KMS-11 (cell line): ENCODE measurements at regions not wholly inside any gene's neighbourhood (a gene's known extent, or its start where the extent isn't known, plus 50 kb on each side); places are given as distances from the start of the nearest gene placed in this dataset.

Source experiments
- H2AFZ ChIP-seq: fragments of 200-600 bp; sonication (generic); 2 replicates; pipeline ENCODE4 v1.6.1; 2016; ENCODE audit warnings: antibody characterized with exemption, mixed run types, low read depth
- H3K27ac ChIP-seq: fragments of 200-600 bp; sonication (generic); 2 replicates; pipeline ENCODE4 v1.6.1; 2016; ENCODE audit warnings: mild to moderate bottlenecking, mixed run types
- H3K27me3 ChIP-seq: fragments of 200-600 bp; sonication (generic); 2 replicates; pipeline ENCODE4 v1.6.1; 2017; ENCODE audit warnings: mild to moderate bottlenecking, low read depth, mixed run types, moderate library complexity; ENCODE audit not compliant: insufficient read depth
- H3K36me3 ChIP-seq: fragments of 200-600 bp; sonication (generic); 2 replicates; pipeline ENCODE4 v1.6.1; 2017; ENCODE audit warnings: mild to moderate bottlenecking, mixed run types; ENCODE audit not compliant: insufficient read depth
- H3K4me1 ChIP-seq: fragments of 200-600 bp; sonication (generic); 2 replicates; pipeline ENCODE4 v1.6.1; 2016; ENCODE audit warnings: mild to moderate bottlenecking, low read depth, mixed run types; ENCODE audit not compliant: poor library complexity, severe bottlenecking
- H3K4me2 ChIP-seq: fragments of 200-600 bp; sonication (generic); 2 replicates; pipeline ENCODE4 v1.7.0; 2016; ENCODE audit warnings: mild to moderate bottlenecking, mixed run types
- H3K4me3 ChIP-seq: fragments of 200-600 bp; sonication (generic); IDR thresholded peaks from 2 replicates; pipeline ENCODE4 v1.6.1; 2017; ENCODE audit warnings: low read depth, low read length, mixed read lengths; ENCODE audit not compliant: insufficient read depth
- H3K79me2 ChIP-seq: fragments of 200-600 bp; sonication (generic); 2 replicates; pipeline ENCODE4 v1.6.1; 2016; ENCODE audit warnings: low read depth, mixed run types; ENCODE audit not compliant: insufficient read depth
- H3K9ac ChIP-seq: fragments of 200-600 bp; sonication (generic); 2 replicates; pipeline ENCODE4 v1.6.1; 2016; ENCODE audit warnings: mild to moderate bottlenecking, mixed run types
- H4K20me1 ChIP-seq: fragments of 200-600 bp; sonication (generic); 2 replicates; pipeline ENCODE4 v1.6.1; 2016; ENCODE audit warnings: mild to moderate bottlenecking, mixed run types; ENCODE audit not compliant: insufficient read depth
- CTCF ChIP-seq: fragments of 200-600 bp; sonication (generic); conservative IDR thresholded peaks from 2 replicates; pipeline ENCODE4 v1.6.1; 2017; ENCODE audit warnings: low read depth, mild to moderate bottlenecking, antibody characterized with exemption, low read length, moderate library complexity, mixed read lengths

GRCh38 chr14:26930576-26930975, 332.7 kb upstream of the NOVA1 start:
- TF ChIP-seq CTCF, result no peak

GRCh38 chr14:26932606-26933005, 334.8 kb upstream of the NOVA1 start:
- Histone ChIP-seq H3K79me2 (no peaks in the 10 kb centered on the region), H3K4me2 (no peak overlapping the region), H3K27me3 (no peaks in the 10 kb centered on the region), H3K27ac (no peak overlapping the region), H4K20me1 (no peaks in the 10 kb centered on the region), H3K4me3 (no peak overlapping the region), H2AFZ (no peak overlapping the region), H3K9ac (no peak overlapping the region), H3K4me1 (no peaks in the 10 kb centered on the region), H3K36me3 (no peaks in the 10 kb centered on the region)
- no peak for TF ChIP-seq CTCF

More at GRCh38 chr14:26930576-26930975, 332.7 kb upstream of the NOVA1 start:
- Histone ChIP-seq H2AFZ (no peak overlapping the region), H3K36me3 (no peaks in the 10 kb centered on the region), H3K27me3 (no peaks in the 10 kb centered on the region), H3K27ac (no peak overlapping the region), H3K4me1 (no peaks in the 10 kb centered on the region), H3K9ac (no peak overlapping the region), H3K4me3 (no peak overlapping the region), H3K79me2 (no peaks in the 10 kb centered on the region), H3K4me2 (no peak overlapping the region), H4K20me1 (no peaks in the 10 kb centered on the region)

GRCh38 chr14:26933431-26933830, 335.6 kb upstream of the NOVA1 start:
- TF ChIP-seq CTCF, result no peak
- Histone ChIP-seq H3K4me2 (no peak overlapping the region), H3K27ac (no peak overlapping the region), H3K79me2 (no peaks in the 10 kb centered on the region), H3K9ac (no peak overlapping the region), H4K20me1 (no peaks in the 10 kb centered on the region), H2AFZ (no peak overlapping the region), H3K4me1 (no peaks in the 10 kb centered on the region), H3K27me3 (no peaks in the 10 kb centered on the region), H3K4me3 (no peak overlapping the region), H3K36me3 (no peaks in the 10 kb centered on the region)

- no peak overlapping the region for H3K4me2 ChIP-seq
- H3K79me2 ChIP-seq, result no peaks in the 10 kb centered on the region
- no peak for TF ChIP-seq CTCF
- H3K4me1 ChIP-seq, result no peaks in the 10 kb centered on the region
- no peaks in the 10 kb centered on the region for H4K20me1 ChIP-seq
- no peak overlapping the region for H3K4me3 ChIP-seq
- H3K27me3 ChIP-seq, result no peaks in the 10 kb centered on the region
- no peaks in the 10 kb centered on the region for H3K36me3 ChIP-seq
- H2AFZ ChIP-seq, result no peak overlapping the region
- no peak overlapping the region for H3K27ac ChIP-seq
- H3K9ac ChIP-seq, result no peak overlapping the region
Observed at GRCh38 chr14:26934151-26934550, 336.3 kb upstream of the NOVA1 start.
